ENCODE measurements at regions not wholly inside any gene's neighbourhood (a gene's known extent, or its start where the extent isn't known, plus 50 kb on each side); places are given as distances from the start of the nearest gene placed in this dataset.
A peak's percentile ranks its signal among the peaks of the same experiment; 100 is the strongest.
"Not testable (repeated sequence)": the region's sequence is repeated elsewhere in the genome, so short reads cannot be mapped to it uniquely, and the experiment has no call there.

DNA sequence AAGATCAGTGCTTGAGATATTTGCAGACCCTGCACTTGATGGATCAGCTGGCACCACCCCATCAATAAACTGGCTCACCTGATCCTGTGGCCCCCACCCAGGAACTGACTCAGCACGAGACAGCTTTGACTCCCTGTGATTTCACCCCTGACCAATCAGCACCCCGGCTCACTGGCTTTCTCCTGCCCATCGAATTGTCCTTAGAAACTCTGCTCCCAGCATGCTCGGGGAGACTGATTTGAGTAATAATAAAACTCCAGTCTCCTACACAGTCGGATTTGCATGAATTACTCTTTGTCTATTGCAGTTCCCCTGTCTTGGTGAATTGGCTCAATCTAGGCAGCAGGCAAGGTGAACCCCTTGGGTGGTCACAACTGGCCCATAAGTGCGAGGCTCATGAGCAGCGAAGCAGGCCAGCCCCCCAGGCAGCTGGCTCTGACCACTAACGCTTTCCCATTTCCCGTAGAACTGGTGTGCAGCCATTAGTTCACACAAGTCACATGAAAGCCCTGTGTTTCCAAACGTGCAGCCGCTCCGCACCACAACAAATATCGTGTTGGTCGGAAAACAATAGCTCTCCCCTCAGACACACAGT is 79.6 kb downstream of the RSPH3 start:
- no peak for DNase-seq (ENCODE audit: low spot score)

DNA sequence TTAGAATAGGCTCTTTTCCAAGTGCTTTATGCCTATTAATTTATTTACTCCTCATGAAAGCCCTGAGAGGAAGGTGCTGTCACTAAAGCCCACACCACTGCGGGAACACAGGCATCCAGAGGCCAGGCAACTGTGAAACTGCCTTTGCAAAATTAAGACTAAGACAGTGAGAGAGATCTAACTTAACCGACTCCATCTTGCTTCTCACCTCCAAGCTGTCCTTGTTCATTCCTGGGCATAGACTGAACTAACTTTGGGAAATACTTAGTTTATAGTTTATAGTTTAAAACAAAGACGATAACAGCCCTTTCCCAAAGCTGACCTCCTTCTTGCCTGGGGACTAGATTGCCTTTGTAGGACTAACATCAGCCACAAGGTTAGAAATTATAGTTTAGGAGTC is 80.1 kb downstream of the RSPH3 start:
- no peak for DNase-seq (ENCODE audit: low spot score)

DNA sequence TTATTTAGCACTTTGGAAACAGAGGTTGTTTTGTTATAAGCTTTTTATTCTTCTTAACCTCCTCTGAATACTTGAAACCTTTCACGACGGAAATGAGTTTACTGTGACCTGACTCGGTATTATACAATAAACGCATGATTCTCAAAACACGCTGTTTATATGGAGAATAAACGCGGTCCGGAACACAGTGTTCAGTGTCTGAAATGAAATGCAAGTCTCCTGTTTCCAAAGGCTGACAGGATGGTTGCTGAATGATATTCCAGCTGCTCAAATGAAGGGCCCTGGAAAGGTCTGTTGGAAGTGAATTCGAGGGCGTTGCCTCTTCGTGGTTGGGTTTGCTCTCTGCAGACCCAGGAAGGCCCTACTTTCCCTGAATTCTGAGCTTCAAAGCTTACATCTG is 83.4 kb downstream of the RSPH3 start:
- no peak for DNase-seq (ENCODE audit: low spot score)

DNA sequence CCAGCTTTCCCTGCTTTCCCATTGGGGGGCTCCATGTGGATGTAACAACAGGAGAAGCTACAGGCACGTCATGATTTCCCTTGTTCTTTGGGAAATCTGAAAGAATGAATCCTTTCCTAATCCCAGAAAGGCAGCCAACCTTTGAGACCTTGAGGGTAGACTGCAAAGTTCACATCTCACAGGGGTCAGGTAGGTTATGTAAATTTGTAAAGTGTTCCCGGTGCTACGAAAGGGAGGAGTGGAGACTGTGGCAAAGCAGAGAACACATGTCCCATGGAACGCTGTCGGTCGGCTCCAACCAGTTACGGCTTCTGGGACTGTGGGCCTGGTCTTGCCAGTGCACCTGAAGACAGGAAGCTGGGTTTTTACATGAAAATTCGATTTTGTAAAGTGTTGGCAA is 85.1 kb downstream of the RSPH3 start:
- DNase-seq (ENCODE audit: low spot score), result no peak

DNA sequence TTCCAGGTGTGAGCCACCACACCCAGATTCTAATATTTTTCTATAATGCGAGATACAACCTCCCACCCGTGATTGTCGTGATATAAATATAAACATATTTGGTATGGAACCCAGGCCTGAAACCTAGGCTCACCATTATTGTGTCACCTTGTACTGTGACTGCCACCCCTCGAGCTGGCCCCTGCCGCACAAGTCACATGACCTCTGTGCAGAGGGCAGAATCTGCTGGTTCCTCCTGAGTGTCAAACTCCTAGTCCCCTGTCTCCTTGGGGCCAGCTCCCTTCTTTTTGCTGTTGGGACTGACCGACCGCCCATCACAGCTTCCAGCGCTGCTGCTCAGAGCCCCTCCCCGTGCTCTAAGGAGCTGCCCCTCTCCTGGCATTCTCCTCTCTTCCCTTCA is 86.4 kb downstream of the RSPH3 start:
- DNase-seq (ENCODE audit: low spot score), result no peak

DNA sequence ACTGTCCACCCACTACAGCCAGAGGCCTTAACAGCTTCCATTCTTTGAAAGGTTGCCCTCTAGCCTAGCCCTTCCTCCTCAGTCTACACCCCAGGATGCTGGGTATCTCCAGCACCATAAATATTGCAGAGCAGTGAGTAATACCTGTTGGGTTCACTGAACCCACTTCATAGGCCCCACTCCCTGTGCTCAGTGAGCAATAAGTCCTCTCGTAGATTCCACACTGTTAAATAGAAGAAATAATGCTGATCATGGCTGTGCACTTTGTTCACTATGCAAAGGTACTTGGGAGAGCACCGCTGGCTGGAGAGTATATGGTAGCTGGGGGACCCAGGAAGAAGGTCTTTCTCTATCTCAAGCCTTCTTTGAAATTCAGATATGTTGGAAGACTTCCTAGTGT is 87.3 kb downstream of the RSPH3 start:
- DNase-seq (ENCODE audit: low spot score), result no peak

DNA sequence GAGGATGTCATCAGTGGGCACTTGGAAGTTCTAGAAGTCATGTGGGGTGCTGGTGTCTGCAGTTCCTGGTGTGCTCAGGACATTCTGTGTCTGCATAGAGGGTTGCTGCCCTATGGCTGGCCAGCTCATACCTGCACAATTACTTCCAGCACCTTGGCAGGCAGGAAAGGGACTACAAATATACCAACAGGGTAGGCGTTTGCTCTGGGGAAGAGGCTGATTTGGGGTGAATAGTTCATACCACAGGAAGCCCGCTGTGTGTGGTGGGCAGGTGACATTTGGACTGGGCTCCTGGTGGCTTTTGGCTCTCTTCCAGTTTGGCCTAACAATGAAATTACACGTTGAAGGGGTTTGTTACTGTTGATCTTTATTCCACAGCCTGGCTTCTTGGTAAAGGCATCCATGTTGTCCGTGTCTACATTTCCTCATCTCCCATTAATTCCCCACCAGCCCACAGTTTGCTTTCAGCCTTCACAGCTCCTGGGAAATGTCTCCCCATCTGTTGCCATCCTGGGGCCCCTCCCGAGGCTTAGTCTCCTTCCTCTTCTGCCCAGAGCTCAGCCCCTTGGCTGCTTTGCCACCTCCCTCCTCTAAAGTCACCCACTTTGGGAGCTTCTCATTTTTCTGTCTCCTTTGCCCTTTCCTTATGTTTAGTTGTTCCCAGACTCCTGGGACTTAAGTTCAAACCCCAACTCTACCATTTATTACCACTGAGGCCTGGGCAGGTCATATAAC is 88.1 kb downstream of the RSPH3 start:
- DNase-seq (ENCODE audit: low spot score), result no peak

DNA sequence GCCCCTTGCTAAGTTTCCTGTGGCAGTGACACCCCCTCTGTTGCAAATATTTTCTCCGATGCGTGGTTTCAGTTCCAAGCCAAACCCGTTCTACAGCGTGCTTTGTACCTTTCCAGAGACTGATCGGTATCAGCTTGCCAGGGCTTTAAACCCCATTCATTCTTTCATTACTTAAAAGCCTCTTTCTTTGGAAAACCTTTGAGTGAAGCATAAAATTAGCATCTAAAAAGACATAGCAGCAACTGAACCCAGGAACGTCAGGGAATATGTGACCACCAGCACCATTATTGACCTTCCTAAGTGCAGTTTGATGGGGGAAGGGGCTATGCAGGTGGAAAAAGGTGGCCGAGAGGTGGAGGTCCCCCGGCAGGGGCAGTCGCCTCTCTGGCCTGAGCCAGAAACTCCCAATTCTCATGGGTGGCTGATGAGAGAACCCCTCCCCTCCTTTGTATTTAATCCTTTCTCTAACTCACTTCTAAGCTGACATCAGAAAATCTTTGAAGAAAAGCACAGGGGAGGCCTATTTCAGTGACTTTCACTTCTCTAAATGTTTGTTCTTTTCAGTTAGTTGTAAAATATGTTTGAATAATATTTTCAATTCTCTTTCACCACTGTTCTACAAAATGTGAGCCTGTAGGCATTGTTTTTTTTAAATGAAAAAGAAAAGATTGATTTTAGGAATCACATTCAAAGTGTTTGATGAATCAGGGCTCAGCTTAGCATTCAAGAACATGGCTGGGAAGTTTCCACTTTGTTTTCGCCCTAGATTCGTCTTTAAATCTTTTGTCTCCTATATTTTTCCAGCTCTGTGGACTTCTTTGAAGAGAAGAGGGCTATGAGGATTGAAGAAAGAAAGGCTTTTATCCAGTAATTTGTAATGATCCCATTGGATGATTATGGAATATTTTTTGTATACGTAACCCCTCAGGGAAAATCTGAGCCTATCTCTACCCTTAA is 89.2 kb downstream of the RSPH3 start:
- no peak for DNase-seq (ENCODE audit: low spot score)

DNA sequence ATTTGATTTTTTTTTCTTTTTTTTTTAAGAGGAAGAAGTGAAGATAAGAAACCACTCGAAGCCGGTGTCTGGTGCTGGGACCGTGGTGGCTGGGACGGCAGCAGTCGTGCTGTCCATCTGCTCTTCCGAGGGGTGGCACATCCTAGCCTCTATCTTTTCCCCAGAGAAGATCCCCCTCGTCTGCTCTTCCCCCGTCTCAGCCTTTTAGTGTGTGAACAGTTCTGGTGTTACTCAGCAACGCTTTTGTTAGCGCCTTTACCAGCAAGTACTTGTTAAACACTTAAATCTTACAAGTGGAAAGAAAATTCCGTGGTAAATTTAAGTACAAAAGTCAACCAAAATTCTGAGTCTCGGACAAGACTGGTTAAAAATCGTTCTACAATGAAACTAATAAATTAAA is 90.1 kb downstream of the RSPH3 start:
- no peak for DNase-seq (ENCODE audit: low spot score)

DNA sequence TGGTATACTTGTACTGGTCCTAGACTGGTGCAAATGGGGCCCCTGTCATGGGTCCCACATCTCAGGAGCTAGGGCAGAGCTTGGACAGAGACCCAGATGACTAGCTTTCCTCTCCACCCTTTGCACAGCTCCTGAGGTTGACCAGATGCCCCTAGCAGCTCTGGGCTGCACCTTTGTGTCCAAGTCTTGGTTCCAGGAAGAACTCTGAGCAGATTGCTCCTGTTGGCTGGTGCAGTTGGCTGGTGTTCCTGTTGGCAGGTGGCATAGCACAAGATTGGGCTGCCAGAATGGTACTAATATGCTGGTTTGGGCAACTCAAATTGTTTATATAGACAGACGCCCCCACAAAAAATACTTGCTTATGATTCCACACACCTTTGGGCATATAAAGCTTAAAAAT is 89.4 kb upstream of the EZR start:
- DNase-seq (ENCODE audit: low spot score), result no peak

DNA sequence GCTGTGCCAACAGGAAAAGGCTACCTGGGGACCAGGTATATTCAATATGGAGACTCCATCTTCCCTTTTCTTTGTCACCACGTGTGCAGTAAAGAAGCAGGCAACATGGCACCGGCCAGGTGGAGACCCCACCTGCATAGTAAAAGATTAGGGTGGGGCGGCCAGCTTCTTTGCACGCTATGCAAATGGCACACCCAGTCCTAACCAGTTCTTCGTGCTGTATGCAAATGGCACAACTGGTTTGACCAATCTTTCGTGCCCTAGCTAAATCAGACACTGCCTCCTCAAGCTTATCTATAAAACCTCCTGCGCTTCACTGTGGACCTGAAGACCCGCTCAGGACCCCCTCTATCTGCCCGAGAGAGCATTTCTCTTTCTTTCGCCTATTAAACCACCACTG is 88.8 kb upstream of the EZR start:
- no peak for DNase-seq (ENCODE audit: low spot score)

DNA sequence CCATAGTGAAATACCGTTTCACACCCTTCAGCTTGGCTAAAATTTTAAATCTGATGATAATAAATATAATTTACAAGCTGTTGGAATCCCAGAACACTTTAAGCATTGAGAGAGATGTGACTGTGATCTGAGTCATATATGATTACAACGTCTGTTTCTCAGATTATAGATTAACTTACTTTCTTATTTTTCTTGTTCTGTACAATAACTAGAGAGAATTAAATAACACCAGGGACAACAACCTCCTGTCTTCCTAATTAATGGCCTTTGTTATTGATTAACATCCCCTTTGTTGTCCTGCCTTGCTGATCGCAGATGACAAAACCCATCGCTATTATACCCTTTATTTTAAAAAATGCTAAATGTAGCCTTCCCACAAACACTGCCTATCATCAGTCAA is 87.8 kb upstream of the EZR start:
- DNase-seq (ENCODE audit: low spot score), result no peak

DNA sequence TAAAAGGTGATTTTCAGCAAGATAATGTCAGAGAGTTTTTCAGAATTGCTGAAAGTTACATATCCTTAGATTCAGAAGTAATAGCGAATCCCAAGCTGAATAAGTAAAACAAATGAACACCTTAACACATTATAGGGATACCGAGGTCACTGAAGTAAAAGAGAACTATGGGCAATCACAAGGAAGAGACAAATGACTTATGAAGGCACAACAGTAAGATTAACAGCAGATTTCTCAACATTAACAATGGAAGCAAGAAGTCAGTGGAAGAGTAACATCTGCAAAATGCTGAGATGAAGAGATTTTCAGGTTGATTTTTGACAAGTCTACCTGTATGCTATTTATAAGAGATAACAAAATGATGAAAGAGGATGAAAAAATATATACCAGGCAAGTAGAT is 86.1 kb upstream of the EZR start:
- no peak for DNase-seq (ENCODE audit: low spot score)

DNA sequence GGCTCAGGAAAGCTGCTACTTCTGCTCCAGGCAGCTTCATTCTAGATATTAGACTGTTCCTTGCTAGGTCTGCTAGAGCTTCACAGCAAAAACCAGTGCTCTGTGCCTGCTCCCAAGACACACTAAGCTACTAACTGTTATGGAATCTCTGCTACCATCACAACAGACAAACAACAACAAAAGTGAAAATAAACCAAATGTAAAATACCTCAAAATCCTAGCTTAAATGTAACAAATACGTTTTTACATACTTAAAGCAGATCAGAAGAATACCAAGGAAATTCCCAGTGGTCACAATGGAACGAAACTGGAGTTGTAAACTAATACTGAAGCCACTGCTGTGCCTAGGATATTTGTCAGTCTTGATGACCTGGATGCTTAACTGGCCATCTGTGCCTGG is 84.6 kb upstream of the EZR start:
- DNase-seq (ENCODE audit: low spot score), result no peak

DNA sequence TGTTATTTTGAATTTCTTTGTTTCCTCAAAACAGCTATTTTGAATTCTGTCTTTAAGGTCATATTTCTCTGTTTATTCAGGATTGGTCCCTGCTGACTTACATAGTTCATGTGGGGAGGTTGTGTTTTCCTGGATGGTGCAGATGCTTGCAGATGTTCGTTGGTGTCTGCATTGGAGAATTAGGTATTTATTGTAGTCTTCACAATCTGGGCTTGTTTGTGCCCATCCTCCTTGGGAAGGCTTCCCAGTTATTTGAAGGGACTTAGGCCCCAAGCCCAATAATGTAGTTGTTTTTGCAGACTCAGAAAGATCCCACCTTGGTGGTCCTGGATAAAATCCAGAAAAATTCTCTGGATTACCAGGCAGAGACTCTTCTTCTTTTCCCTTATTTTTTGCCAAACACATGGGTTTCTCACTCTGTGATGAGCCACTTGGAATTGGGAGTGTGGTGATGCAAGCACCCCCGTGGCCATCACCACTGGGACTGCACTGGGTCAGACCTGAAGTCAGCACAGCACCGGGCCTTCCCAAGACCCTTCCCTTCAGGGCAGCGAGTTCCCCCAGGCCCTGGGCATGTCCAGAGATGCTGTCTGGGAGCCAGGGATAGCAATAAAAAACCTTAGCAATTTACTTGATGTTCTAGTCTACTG is 81.6 kb upstream of the EZR start:
- DNase-seq (ENCODE audit: low spot score), result no peak

DNA sequence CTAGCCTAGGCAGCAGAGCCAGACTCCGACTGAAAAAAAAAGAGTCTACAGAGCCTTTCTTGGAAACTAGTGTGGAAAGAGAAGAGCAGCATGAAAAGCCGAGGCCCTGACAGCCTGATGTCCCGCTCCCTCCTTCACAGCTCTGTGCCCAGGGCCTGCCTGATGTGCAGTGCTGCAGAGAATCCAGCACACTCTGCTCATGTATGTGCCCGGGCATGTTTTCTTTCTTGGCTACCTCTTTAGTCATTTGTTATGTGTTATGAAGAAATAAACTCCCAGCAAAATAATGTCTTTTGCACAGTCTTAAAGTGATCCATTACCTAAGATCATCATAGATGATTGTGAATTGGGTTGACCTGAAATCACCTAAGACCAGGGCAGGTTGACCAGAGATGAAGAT is 78.1 kb upstream of the EZR start:
- DNase-seq (ENCODE audit: low spot score), result peak; percentile 37

DNA sequence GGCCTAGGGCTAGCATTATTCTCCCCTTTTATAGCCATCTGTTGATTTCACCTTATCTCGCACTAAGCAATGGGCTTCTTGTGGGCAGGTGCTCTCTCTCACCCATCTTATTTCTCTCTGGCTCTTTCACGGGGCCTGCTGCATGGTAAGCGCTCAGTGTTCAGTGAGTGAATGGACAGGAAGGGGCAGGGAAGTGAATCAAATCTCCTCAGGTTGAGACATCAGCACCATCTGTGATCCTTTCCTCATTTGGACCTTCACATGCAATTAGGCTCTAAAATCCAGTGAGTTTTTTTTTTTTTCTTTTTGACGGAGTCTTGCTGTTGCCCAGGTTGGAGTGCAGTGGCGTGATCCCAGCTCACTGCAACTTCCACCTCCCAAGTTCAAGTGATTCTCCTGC is 76.5 kb upstream of the EZR start:
- DNase-seq (ENCODE audit: low spot score), result no peak

DNA sequence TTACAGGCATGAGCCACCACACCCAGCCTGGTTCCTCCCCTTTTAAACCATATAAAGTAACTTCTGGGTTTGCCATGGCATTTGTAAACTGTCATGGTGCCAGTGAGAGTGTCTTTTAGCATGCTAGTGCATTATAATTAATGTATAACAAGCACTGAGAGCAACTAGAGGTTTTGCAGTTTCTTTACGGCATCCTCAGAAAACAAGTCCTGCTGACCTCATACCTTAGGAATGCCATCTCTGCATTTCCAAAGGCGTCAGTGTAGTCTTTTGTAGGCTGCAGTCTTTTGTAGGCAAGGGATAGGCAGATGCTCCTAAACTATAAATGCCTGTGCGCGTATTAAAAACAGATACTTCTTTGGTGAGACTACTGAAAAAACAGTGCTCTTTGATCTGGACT is 75.0 kb upstream of the EZR start:
- peak; percentile 82 for DNase-seq (ENCODE audit: low spot score)

DNA sequence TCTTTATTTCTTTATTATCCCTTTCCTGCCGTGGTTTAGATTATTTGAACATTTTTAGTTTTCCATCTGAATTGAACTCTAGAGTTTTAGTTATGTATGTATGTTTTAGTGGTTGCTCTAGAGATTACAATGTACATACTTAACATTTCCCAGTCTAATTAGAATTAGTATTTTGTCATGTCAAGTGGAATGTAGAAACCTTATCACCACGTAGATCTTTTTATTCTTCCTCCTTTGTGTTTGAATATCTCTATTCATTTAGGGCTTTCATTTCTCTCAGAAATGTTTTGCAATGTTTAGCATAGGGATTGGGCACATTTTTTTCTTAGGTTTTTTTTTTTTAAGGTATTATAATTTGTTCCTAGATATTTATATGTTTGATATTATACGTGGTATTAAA is 73.1 kb upstream of the EZR start:
- DNase-seq (ENCODE audit: low spot score), result no peak

DNA sequence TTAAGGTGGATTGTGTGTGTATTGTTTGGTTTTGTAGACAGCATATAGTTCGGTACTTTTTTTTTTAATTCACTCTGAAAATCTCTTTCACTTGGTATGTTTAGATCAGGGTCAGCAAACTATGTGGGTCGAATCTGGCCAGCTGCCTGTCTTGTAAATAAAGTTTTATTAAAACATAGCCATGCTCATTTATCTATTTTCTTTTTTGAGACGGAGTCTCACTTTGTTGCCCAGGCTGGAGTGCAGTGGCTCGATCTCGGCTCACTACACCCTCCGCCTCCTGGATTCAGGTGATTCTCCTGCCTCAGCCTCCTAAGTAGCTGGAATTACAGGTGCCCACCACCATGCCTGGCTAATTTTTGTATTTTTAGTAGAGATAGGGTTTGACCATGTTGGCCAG is 72.4 kb upstream of the EZR start:
- not testable (repeated sequence) for DNase-seq (ENCODE audit: low spot score)

DNA sequence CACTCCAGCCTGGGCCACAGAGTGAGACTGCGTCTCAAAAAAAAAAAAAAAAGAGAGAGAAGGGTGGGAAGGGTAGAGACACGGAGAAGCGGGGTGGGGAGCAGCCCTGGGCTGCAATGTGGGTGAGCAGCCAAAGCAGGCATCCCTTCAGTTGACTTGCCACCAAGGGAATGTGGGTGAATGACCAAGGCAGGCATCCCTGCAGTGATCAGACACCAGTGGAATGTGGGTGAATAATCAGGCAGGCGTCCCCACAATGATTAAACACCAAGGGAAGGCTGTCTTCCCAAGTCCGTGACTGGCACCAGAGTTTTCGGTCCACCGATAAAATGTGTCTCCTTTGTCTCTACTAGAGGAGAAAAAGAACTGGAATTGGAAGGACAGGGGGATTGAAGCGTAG is 69.0 kb upstream of the EZR start:
- not testable (repeated sequence) for DNase-seq (ENCODE audit: low spot score)

DNA sequence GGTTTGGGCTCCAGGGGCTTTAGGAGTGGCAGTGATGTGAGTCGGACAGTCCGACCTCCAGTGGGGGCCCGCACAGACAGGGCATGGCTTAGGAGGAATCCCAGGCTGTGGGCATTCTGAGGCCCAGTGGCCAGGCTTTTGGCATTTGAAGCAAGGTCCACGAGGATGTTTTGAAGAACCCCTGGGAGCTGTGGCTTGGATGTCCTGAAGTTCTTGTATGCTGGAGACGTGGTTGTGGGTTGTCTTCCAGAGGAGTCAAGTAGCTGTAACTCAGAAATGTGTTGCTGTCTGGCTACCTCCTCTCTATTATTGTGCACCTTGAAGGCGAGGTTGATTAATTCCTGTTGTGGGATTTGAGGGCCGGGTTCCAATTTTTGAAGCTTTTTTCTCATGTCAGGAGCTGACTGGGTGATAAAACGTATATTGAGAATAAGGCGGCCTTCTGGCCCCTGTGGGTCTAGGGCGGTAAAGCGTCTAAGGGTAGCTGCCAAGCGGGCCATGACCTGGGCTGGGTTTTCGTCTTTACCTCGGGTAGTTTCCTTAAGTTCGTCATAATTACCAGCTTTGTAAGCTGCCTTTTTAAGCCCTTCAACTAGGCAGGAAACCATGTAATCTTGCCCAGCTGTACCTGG is 67.3 kb upstream of the EZR start:
- DNase-seq (ENCODE audit: low spot score), result not testable (repeated sequence)

Data from GM03348 (cell line).